MCF 10A (cell line): ENCODE measurements at regions not wholly inside any gene's neighbourhood (a gene's known extent, or its start where the extent isn't known, plus 50 kb on each side); places are given as distances from the start of the nearest gene placed in this dataset.

Experiments
- BruUV-seq: library from RNA; stranded (reverse); fragments of 400-500 nt; replicated peaks from 2 replicates; lab custom pipeline; 2021; lab: Mats Ljungman, UMichigan
- CTCF ChIA-PET: fragments of 300-600 bp; sonication (Branson Sonifier 250); formaldehyde crosslinking; extraction: SDS; loops from one replicate; lab custom pipeline; 2021; ENCODE audit warnings: antibody characterized with exemption, inconsistent platforms; lab: Yijun Ruan, JAX
- POLR2A ChIA-PET: fragments of 300-600, 350-650 bp; sonication (Branson Sonifier 250); formaldehyde crosslinking; extraction: SDS; loops from one replicate; lab custom pipeline; 2020; ENCODE audit warnings: antibody characterized with exemption, inconsistent platforms; lab: Yijun Ruan, JAX
- DNase-seq: peaks from one replicate; pipeline ENCODE4 v3.0.0-alpha.2; 2018; ENCODE audit not compliant: unreplicated experiment
- H3K27ac Mint-ChIP-seq: one replicate; pipeline ENCODE4 v1.8.0; 2022; ENCODE audit warnings: mild to moderate bottlenecking, low read depth, mixed read lengths; ENCODE audit not compliant: unreplicated experiment
- H3K27me3 Mint-ChIP-seq: one replicate; pipeline ENCODE4 v1.8.0; 2022; ENCODE audit warnings: mixed read lengths; ENCODE audit not compliant: insufficient read depth, unreplicated experiment
- H3K36me3 Mint-ChIP-seq: one replicate; pipeline ENCODE4 v1.8.0; 2022; ENCODE audit warnings: mild to moderate bottlenecking, moderate library complexity, mixed read lengths; ENCODE audit not compliant: insufficient read depth, unreplicated experiment
- H3K4me1 Mint-ChIP-seq: one replicate; pipeline ENCODE4 v1.8.0; 2022; ENCODE audit warnings: mixed read lengths; ENCODE audit not compliant: insufficient read depth, unreplicated experiment
- H3K4me3 Mint-ChIP-seq: one replicate; pipeline ENCODE4 v1.8.0; 2022; ENCODE audit warnings: mild to moderate bottlenecking, moderate library complexity, mixed read lengths; ENCODE audit not compliant: unreplicated experiment
- H3K9me3 Mint-ChIP-seq: one replicate; pipeline ENCODE4 v1.8.0; 2022; ENCODE audit warnings: mixed read lengths; ENCODE audit not compliant: unreplicated experiment
- CTCF ChIP-seq: fragments of 200-600 bp; IDR thresholded peaks from one replicate; pipeline ENCODE4 v1.8.0; 2022; ENCODE audit warnings: antibody characterized with exemption, mild to moderate bottlenecking; ENCODE audit not compliant: unreplicated experiment
- intact Hi-C: fragments of 100-400 bp; cut with micrococcal nuclease; formaldehyde crosslinking; loops from 2 replicates; pipeline ENCODE4 v1.14.1; 2022

GRCh38 chr13:44306371-44307192 is 67.0 kb upstream of the SERP2 start:
- DNase-seq, result peak; percentile 99
- POLR2A ChIA-PET, result interaction anchor here (0.6 to 12.9 kb wide), 20 partner anchors 9 to 1082 kb away, joined by 3 to 341 read pairs (median 4); no protein-coding TSS in a partner anchor
- TSS peak; percentile 73 for BruUV-seq
- no peaks in the 10 kb centered on the region for H3K27me3 Mint-ChIP-seq
- CTCF ChIA-PET, result interaction anchor here (0.6 to 3.0 kb wide), 6 partner anchors 53 to 676 kb away, joined by 3 to 15 read pairs (median 4); no protein-coding TSS in a partner anchor
- TF ChIP-seq CTCF, result no peak
- intact Hi-C loops, result no loop called here
- no peaks in the 10 kb centered on the region for H3K9me3 Mint-ChIP-seq
- peaks cover 5% of the 10 kb centered on the region for H3K36me3 Mint-ChIP-seq
- peak overlapping the region; percentile 93 for H3K27ac Mint-ChIP-seq
- H3K4me3 Mint-ChIP-seq, result peak overlapping the region; percentile 51
- H3K4me1 Mint-ChIP-seq, result peaks cover 79% of the 10 kb centered on the region

GRCh38 chr13:44307255-44307654 is 66.4 kb upstream of the SERP2 start:
- Mint-ChIP-seq H3K4me3 (peak overlapping the region; percentile 51), H3K36me3 (peaks cover 5% of the 10 kb centered on the region), H3K9me3 (no peaks in the 10 kb centered on the region), H3K27me3 (no peaks in the 10 kb centered on the region), H3K27ac (peak overlapping the region; percentile 93), H3K4me1 (peaks cover 80% of the 10 kb centered on the region)
- POLR2A ChIA-PET, result interaction anchor here (0.5 to 12.9 kb wide), 16 partner anchors 8 to 1082 kb away, joined by 3 to 341 read pairs (median 4); no protein-coding TSS in a partner anchor
- CTCF ChIA-PET, result interaction anchor here (0.6 to 3.0 kb wide), 8 partner anchors 52 to 129 kb away, joined by 3 to 15 read pairs (median 4); no protein-coding TSS in a partner anchor
- no TSS peak for BruUV-seq
- TF ChIP-seq CTCF, result no peak
- intact Hi-C loops, result no loop called here
- peak; percentile 31 for DNase-seq

- TF ChIP-seq CTCF, result no peak
- no peaks in the 10 kb centered on the region for H3K9me3 Mint-ChIP-seq
- peaks cover 5% of the 10 kb centered on the region for H3K36me3 Mint-ChIP-seq
- H3K4me3 Mint-ChIP-seq, result peak overlapping the region; percentile 51
- no TSS peak for BruUV-seq
- peaks cover 82% of the 10 kb centered on the region for H3K4me1 Mint-ChIP-seq
- intact Hi-C loops, result no loop called here
- ChIA-PET CTCF (interaction anchor here (0.6 to 3.0 kb wide), 8 partner anchors 24 to 129 kb away, joined by 3 to 15 read pairs (median 4); no protein-coding TSS in a partner anchor), POLR2A (interaction anchor here (0.5 to 12.9 kb wide), 7 partner anchors 15 to 265 kb away, joined by 3 to 341 read pairs (median 6); no protein-coding TSS in a partner anchor)
- peak overlapping the region; percentile 93 for H3K27ac Mint-ChIP-seq
- H3K27me3 Mint-ChIP-seq, result no peaks in the 10 kb centered on the region
- DNase-seq, result peak; percentile 19
Measured at GRCh38 chr13:44307844-44308243, 65.8 kb upstream of the SERP2 start.

GRCh38 chr13:44308352-44308751 is 65.3 kb upstream of the SERP2 start:
- no peak overlapping the region for H3K4me3 Mint-ChIP-seq
- H3K36me3 Mint-ChIP-seq, result peaks cover 5% of the 10 kb centered on the region
- H3K27me3 Mint-ChIP-seq, result no peaks in the 10 kb centered on the region
- peak overlapping the region; percentile 93 for H3K27ac Mint-ChIP-seq
- TF ChIP-seq CTCF, result no peak
- no peak for DNase-seq
- H3K4me1 Mint-ChIP-seq, result peaks cover 87% of the 10 kb centered on the region
- ChIA-PET POLR2A (interaction anchor here (1.0 to 12.9 kb wide), 5 partner anchors 14 to 167 kb away, joined by 3 to 341 read pairs (median 6); no protein-coding TSS in a partner anchor), CTCF (interaction anchor here (0.6 to 2.3 kb wide), 5 partner anchors 25 to 118 kb away, joined by 3 to 9 read pairs (median 3); no protein-coding TSS in a partner anchor)
- BruUV-seq, result no TSS peak
- intact Hi-C loops, result no loop called here
- no peaks in the 10 kb centered on the region for H3K9me3 Mint-ChIP-seq
